Kidney epithelial cell (primary cell): ENCODE measurements at regions not wholly inside any gene's neighbourhood (a gene's known extent, or its start where the extent isn't known, plus 50 kb on each side); places are given as distances from the start of the nearest gene placed in this dataset.

ENCODE experiments used
- DNase-seq: peaks from one replicate; pipeline ENCODE4 v3.0.0-alpha.2; 2010; ENCODE audit warnings: low read depth
- H3K27me3 ChIP-seq: 2 replicates; pipeline ENCODE4 v1.6.0; 2011; ENCODE audit warnings: low read length; ENCODE audit not compliant: control insufficient read depth, insufficient read depth
- H3K36me3 ChIP-seq: 2 replicates; pipeline ENCODE4 v1.5.1; 2011; ENCODE audit warnings: low read length; ENCODE audit not compliant: control insufficient read depth, insufficient read depth
- H3K4me3 ChIP-seq: 2 replicates; pipeline ENCODE4 v1.5.1; 2011; ENCODE audit warnings: low read depth, mild to moderate bottlenecking, control low read depth, low read length
- CTCF ChIP-seq: IDR thresholded peaks from 2 replicates; pipeline ENCODE4 v1.5.1; 2011; ENCODE audit warnings: mild to moderate bottlenecking, moderate library complexity, low read length, control low read depth, inconsistent platforms; ENCODE audit not compliant: insufficient read depth, poor library complexity, severe bottlenecking

GRCh38 chr2:194345347-194345746 is 1311.7 kb upstream of the SLC39A10 start:
- no peak for TF ChIP-seq CTCF
- H3K4me3 ChIP-seq: no peak overlapping the region
- DNase-seq: no peak
- H3K27me3 ChIP-seq: no peaks in the 10 kb centered on the region
- no peaks in the 10 kb centered on the region for H3K36me3 ChIP-seq

DNA sequence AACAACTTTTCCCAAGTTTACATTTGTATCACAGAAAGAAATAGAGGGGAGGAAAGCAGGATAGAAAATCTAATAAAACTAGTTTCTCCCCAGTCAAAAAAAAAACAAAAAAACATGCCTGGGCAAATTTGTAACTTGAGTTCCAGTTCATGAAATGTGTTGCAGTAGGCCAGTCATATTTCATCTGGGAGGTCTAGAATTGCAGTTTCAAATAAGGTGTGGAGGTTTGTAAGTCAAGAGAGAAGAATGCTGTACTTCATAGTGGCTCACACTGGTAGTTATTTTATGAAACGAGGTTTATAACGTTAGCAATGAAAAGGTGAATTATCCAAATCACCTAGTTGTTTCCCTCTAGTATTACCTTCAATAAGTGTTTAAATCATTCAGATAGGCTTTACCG is 1313.9 kb upstream of the SLC39A10 start:
- no peak for DNase-seq
- Histone ChIP-seq H3K27me3 (no peaks in the 10 kb centered on the region), H3K4me3 (no peak overlapping the region), H3K36me3 (no peaks in the 10 kb centered on the region)
- no peak for TF ChIP-seq CTCF

DNA sequence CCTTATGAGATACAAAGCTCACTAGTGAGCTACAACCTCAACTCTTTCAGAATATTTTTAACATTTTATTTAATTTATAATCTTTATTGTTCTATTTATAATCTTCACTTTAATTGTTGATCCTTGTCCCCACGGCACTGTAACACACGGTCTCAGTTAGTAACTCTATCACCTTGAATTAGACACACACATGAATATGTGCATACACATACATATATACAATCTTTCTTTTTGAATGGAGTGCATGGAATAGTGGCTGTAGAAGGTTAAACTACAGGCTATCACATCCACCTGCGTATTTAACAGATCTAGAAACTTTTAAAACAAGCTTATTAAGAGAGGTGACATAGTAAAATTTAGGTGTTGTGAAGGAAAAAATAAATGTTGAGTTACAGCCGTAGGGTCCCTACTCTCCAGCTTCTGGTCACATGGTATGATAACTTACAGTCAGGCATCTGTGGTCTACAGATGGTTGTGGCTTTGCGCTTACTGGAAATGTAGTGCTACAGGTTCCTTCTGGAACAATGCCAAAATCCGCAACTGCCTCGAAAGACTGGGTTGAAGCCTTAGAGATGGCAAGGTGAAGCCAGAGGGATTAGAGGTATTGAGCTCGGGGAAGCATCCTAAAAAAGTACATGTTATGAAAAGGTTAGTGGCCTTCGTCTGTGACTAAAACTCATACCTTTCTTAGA is 1324.1 kb upstream of the SLC39A10 start:
- TF ChIP-seq CTCF: no peak
- Histone ChIP-seq H3K4me3 (no peak overlapping the region), H3K36me3 (no peaks in the 10 kb centered on the region), H3K27me3 (no peaks in the 10 kb centered on the region)
- no peak for DNase-seq

- no peaks in the 10 kb centered on the region for H3K36me3 ChIP-seq
- H3K4me3 ChIP-seq: no peak overlapping the region
- TF ChIP-seq CTCF: no peak
- no peaks in the 10 kb centered on the region for H3K27me3 ChIP-seq
- DNase-seq: no peak
Observed at GRCh38 chr2:194328456-194328855, 1328.6 kb upstream of the SLC39A10 start.

DNA sequence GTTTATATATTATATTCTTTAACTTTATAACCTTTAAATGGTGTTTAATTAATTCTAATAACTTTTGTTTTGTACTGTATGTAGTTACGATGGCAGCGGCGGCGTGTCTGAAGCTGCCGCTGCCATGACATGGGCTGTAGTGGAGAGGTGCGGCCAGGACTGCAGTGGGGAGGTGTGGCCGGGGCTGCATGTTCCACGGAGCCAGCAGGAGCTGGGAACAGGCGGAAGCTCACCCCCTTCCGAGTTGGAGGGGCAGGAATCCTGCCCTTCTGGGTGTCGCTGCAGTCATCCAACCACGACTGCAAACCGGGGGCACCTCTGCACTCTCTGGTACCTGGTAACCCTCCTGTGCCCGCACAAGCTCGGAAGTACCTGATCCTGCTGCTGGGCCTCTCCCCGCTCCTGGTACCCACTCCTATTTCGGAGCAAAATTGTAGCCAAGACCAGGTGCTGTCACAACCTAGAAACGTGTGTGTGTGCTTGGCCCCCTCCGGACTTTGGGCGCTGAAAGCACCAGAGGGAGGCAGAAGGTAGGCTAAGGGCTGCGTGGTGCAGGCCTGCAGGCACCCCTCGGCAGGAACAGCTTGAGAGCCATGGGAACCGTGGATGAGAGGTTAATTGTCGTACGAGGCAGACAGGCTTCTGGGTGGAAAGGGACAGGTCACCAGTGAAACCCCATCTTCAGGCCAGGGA is 1329.7 kb upstream of the SLC39A10 start:
- Histone ChIP-seq H3K27me3 (no peaks in the 10 kb centered on the region), H3K36me3 (no peaks in the 10 kb centered on the region), H3K4me3 (no peak overlapping the region)
- DNase-seq: no peak
- TF ChIP-seq CTCF: no peak
